AG09309 (cell line): ENCODE measurements at regions not wholly inside any gene's neighbourhood (a gene's known extent, or its start where the extent isn't known, plus 50 kb on each side); places are given as distances from the start of the nearest gene placed in this dataset.

Experiments used
- DNase-seq: peaks from one replicate; pipeline ENCODE4 v3.0.0-alpha.2; 2010; ENCODE audit warnings: low read depth
- H3K4me3 ChIP-seq: 2 replicates; pipeline ENCODE4 v1.5.1; 2011; ENCODE audit warnings: mild to moderate bottlenecking, low read depth, low read length, moderate library complexity; ENCODE audit not compliant: control insufficient read depth
- CTCF ChIP-seq: IDR thresholded peaks from 2 replicates; pipeline ENCODE4 v1.5.1; 2011; ENCODE audit warnings: mild to moderate bottlenecking, low read depth, low read length, inconsistent platforms; ENCODE audit not compliant: insufficient read depth, control insufficient read depth; ENCODE audit errors: missing control alignments

DNA sequence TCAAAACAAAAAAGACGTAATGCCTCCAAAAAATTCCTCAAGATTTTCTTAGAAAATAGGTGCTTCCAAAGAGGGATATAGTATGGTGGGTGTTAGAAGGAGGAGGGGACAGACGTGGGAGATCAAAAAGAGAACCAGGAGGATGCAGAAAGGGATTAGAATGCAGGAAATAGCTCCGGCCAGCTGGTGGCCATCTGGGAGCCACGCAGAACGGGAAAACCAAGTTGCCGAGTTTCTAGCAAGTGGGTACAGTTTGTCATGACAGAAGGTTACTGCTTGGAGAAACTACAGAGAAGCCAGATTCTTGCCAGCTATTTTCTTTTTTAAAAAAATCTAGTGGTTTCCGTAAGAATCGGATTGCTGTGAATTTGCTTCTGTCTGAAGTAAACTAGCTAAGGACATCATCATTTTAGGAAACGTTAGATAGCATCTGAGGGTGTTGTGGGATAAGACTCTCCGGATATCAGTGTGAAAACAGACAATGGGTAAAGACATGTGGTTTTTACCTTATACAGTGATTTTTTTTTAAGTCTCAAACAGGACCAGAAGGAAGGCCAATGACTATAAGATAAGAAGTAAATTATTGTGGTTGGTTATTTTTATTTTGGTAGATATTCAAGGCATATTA is 104.9 kb downstream of the HSPH1 start:
- H3K4me3 ChIP-seq = no peak overlapping the region
- peak; percentile 20 for TF ChIP-seq CTCF
- DNase-seq = no peak

- TF ChIP-seq CTCF = no peak
- no peak for DNase-seq
- H3K4me3 ChIP-seq = no peak overlapping the region
Observed at GRCh38 chr13:31055589-31055988, 106.1 kb downstream of the HSPH1 start.

DNA sequence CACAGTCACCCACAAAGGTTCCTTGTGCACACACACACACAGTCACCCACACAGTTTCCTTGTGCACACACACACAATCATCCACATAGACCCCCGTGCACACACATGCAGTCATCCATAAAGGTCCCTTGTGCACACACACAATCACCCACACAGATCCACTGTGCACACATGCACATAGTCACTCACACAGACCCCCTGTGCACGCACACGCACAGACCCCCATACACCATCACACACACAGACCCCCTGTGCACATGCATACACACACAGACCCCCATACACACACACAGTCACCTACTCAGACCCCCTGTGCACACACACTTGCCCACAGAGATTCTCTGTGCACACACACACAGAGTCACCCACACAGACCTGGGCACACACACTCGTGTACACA is 107.1 kb downstream of the HSPH1 start:
- no peak for DNase-seq
- TF ChIP-seq CTCF = no peak
- no peak overlapping the region for H3K4me3 ChIP-seq

- DNase-seq = no peak
- no peak overlapping the region for H3K4me3 ChIP-seq
- TF ChIP-seq CTCF = no peak
Observed at GRCh38 chr13:31053896-31054295, 107.8 kb downstream of the HSPH1 start.

DNA sequence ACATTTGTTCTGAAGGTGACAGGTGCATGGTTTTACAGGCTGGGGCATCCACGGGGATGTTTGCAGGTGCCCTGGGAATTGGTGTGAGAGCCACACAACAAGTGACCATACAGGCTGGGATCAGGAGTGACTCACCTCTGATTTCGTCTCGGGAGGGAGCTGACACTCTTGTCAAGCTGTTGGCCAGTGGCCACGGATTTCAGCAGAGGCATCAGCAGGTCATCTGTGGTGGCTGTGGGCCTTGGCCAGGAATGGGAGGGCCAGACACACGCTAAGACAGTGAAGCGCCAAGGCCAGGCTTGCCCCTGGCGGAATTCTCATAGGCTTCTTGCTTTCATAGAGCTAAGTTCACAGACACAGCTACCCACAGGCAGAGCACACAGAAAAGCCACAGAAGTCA is 108.6 kb downstream of the HSPH1 start:
- TF ChIP-seq CTCF = no peak
- H3K4me3 ChIP-seq = no peak overlapping the region
- no peak for DNase-seq

DNA sequence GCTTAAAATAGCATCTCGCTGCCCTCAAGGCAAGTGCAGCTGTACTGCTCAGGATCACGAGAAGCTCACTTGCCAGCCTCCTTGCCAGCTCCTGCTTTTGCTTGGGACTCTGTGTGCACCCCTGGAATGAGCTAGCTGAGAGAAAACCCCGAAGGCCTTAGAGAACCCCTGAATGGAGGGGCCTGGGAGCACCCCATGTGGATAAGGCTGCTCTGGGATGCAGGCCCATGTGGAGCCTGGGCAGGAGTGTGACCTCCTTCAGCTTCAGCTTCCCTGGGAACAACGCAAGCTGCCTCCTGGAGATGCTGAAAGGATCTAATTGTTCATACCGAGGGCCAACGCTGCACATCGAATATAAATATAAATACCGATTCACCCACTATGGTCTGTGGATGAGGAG is 109.2 kb downstream of the HSPH1 start:
- no peak for TF ChIP-seq CTCF
- DNase-seq = no peak
- H3K4me3 ChIP-seq = no peak overlapping the region

- TF ChIP-seq CTCF = no peak
- no peak overlapping the region for H3K4me3 ChIP-seq
- DNase-seq = no peak
Observed at GRCh38 chr13:31051999-31052398, 109.7 kb downstream of the HSPH1 start.
